HG02970 (cell line): ENCODE measurements at regions not wholly inside any gene's neighbourhood (a gene's known extent, or its start where the extent isn't known, plus 50 kb on each side); places are given as distances from the start of the nearest gene placed in this dataset.

Experiments used
- ATAC-seq: cut with Tn5 transposase; IDR thresholded peaks from one replicate; pipeline ENCODE4 v1.9.1; 2021; ENCODE audit warnings: mild to moderate bottlenecking, moderate library complexity, moderate number of reproducible peaks; ENCODE audit not compliant: unreplicated experiment, low FRiP score

GRCh38 chr12:40551466-40551865 lies 140.8 kb upstream of the CNTN1 start:
- no peak for ATAC-seq

- ATAC-seq: no peak
Observed at GRCh38 chr12:40552868-40553267, 139.4 kb upstream of the CNTN1 start.

DNA sequence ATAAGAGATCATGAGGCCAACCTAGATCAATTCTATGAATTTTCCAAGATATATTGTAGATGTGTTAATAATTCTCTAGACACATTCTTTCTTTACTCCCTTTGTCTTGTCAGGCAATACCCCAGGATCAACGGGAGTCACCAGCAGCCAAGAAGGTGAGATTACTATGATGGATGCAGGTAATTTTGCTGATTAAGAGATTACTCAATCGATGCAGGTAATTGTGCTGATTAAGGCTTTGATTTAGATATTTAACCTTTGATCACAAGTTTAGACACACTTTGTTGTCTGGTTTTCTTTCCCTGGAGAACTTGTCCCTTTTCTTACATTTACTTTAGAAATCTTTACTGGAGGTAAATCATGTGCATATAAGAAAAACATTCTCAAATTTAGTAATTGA lies 134.3 kb upstream of the CNTN1 start:
- ATAC-seq: no peak

- no peak for ATAC-seq
Observed at GRCh38 chr12:40559865-40560264, 132.4 kb upstream of the CNTN1 start.

DNA sequence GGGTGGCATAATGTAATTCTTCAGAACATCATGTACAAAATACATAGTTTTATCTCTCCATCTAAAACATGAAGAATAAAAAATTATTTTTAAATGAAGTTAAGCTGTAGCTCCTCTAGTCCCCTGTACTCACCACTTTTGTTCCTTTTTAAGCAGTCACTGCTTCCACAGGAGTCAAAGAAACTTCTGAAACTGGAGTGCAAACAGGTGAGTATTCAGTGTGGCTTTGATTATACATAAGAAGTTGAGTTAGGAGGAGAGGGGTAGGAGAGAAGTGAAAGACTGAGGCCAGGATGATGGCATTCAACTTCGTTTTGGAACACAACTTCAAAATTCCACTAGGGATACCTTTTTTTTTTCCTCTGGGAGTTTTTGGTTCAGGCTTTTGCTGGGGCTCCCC lies 131.4 kb upstream of the CNTN1 start:
- ATAC-seq: no peak

GRCh38 chr12:40561395-40561966 lies 130.8 kb upstream of the CNTN1 start:
- ATAC-seq: no peak

DNA sequence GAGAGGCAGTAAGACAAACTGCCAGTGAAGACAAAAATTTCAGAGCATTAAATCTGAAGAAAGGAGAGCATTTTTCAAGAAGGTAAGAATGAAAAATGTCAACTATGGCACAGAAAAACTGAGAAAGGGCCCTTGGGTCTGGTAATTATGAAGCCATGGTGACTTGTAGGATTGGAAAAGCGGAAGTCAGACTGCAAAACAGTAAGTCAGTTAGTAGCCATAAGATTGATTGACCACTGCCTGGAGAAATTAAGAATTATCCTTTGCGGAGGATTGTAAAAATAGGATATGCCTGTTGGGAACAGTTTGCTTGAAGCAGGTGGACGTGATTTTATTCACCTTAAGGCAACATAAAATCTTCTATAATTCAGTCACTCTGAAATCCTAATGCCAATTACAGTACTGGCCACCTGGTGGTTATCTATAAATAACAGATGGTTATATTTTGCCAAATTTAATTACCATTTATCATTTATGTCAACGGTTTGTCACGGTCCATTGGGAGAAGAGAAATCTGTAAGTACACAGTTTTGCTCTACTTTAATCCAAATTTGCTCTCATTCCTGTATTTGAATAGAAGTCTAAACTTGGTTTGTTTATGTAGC lies 127.1 kb upstream of the CNTN1 start:
- no peak for ATAC-seq

GRCh38 chr12:40566271-40566670 lies 126.0 kb upstream of the CNTN1 start:
- no peak for ATAC-seq

GRCh38 chr12:40569626-40570179 lies 122.5 kb upstream of the CNTN1 start:
- no peak for ATAC-seq

DNA sequence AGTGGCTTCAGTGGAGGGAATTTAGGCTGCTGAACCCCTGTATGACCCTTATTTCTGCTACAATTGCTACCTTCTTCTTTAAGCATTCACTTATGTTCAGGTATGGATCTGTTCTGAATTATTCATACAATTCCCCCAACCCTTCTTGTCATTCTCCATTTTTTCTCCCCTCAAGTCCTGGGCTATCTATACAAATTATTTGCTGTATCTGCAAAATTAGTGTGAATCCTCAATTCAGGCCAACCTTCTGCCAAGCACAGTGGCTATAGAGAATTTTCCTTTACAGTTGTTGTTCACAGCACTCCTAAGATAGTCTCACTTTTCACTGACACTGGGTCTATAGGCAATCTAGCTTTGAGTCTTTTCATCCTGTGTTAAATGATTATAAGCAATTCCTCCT lies 119.2 kb upstream of the CNTN1 start:
- ATAC-seq: no peak

DNA sequence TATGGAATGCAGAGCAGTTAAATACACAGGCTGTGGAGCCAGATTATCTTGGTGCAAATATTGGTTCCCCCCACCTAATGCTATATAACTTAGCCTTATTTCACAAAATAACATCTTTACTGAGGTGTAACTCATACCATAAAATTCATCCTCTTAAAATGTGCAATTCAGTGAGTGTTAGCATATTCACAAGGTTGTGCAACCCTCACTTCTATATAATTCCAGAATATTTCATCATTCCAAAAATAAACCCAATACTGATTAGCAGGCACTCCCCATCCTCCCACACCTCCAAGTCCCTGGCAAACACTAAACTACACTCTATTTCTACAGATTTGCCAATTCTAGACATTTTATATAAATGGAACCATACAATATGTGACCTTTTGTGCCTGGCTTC lies 116.3 kb upstream of the CNTN1 start:
- no peak for ATAC-seq

GRCh38 chr12:40577834-40578233 lies 114.4 kb upstream of the CNTN1 start:
- no peak for ATAC-seq

DNA sequence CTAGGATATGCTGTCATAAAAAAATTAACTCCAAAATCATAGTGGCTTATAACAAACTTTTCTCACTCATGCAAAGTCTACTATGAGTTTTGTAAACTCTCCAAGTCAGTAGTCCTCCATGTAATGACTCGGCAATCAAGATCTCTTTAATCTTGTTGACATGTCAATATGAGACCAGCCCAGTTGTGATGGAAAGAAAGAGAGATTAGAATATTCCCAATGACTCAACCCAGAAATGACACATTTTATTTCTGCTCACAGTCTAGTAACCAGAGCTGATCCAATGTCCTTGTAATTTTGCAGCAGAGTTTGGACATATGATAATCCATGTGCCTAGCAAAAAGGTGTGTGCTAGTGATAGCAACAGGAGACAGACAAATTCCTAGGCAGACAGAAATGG lies 112.6 kb upstream of the CNTN1 start:
- ATAC-seq: no peak

DNA sequence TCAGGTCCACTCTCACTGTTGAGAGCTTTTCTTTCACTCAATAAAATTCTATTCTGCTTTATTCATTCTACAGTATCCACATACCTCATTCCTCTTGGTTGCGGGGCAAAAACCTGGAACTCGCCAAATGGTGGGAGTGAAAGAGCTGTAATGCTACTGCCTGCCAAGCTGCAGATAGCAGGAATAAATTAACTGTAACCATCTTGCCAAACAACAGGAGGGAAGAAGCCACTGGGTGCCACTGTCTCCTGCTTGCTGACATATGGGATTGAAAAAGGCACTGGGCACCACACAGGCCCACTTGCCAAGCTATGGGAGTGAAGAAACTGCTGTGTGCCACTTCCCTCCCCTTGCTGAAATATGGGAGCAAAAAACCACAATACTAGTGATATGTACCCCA lies 111.9 kb upstream of the CNTN1 start:
- no peak for ATAC-seq

DNA sequence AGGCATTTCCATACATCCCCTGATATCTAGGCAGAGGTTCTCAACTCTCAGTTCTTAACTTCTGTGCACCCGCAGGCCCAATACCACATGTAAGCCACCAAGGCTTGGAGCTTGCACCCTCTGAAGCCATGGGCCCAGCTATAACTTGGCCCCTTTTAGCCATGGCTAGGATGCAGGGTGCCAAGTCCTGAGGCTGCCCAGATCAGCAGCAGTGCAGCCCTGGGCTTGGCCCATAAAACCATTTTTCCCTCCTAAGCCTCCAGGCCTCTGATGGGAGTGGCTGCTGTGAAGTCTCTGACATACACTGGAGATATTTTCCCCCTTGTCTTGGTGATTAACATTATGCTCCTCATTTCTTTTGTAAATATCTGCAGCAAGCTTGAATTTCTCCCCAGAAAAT lies 110.3 kb upstream of the CNTN1 start:
- ATAC-seq: no peak

GRCh38 chr12:40583743-40584142 lies 108.5 kb upstream of the CNTN1 start:
- ATAC-seq: no peak

DNA sequence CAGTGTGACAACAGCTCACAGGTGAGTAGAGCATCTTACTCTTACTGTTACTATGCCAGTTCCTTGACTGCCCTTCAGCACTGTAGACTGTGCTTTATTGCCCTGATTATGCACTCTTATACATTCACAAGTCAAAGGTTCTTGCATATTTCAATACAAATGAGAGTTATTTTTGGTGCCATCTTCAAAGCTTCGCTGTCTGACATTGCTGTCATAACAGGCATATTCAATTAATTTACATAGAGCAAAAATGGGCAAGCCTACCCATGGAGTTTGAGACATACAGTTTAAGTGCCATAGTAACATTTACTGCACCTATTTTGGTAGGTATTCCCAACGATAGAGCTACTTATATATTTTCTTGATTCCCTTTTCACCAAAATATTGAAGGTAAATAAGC lies 107.5 kb upstream of the CNTN1 start:
- ATAC-seq: no peak

DNA sequence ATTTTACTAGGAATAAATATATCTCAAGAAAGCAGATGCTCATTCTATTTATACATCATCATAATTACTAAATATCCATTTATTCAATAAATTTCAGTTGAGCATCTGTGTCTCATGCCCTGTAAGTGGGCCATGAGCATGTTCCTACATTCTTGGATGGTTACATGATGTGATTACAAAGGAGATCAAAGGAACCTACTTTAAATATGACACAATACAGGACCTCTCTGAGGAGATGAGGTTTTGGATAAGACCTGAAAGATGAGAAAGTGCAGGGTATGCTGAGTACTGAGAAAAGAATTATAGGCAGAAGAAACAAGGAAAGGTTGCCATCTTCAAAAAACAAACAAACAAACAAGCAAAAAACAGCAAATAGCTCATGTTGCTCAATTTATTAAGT lies 105.4 kb upstream of the CNTN1 start:
- ATAC-seq: no peak

- ATAC-seq: no peak
Observed at GRCh38 chr12:40587421-40587820, 104.8 kb upstream of the CNTN1 start.

- ATAC-seq: no peak
Observed at GRCh38 chr12:40587970-40588369, 104.3 kb upstream of the CNTN1 start.

DNA sequence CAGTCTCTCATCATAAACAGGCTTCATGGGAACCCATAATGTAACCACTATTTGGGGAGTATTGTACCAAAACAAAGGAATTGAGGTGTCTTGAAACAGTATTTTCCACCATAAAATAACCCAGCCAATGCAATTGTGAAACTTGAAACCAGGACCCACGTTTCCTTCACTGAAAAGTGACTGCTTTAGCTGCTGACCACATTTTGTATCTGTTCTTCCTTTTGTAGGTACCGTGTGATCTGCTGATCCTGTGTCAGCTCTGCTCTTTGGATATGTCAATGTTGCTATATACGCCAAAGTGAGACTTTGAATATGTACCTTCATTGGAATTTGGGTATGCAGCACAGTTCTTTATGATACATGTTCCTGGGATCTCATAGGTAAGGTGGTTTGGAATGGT lies 95.1 kb upstream of the CNTN1 start:
- no peak for ATAC-seq

DNA sequence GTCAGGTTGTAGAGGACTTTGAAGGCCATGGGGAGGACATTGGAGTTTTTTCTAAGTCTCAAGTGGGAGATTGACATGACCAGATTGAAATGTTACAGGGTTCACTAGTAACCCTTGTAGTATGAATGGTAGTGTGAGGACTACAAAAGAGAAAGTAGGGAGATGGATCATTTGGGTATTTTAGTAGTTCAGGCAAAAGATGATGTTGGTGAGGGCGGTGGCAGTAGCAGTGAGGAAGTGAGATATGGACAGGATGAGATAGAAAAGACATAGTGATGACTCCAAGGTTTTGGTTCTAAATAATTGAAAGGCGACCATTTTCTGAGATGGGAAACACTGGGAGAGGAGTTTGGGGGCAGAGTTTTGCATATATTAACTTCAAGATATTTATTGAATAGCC lies 94.2 kb upstream of the CNTN1 start:
- no peak for ATAC-seq

DNA sequence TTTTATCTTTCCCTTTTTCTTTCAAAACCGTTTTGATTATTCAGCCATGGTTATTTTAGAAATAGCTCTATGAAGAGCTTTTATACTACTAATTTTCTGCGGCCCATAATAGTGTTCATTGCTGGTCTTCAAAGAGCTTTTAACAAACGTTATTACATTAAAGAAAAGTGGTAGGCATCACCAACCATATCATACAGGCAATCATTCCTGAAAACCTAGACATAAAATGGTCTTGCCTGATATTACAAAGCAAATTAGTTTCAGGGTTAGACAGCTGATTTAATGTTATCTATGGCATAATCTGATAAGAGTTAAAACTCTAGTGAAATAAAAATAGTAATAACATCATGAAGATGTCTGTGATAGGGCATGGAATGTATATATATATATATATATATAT lies 89.7 kb upstream of the CNTN1 start:
- no peak for ATAC-seq
